Spinal cord (tissue), 9 donors: ENCODE measurements at regions not wholly inside any gene's neighbourhood (a gene's known extent, or its start where the extent isn't known, plus 50 kb on each side); places are given as distances from the start of the nearest gene placed in this dataset.
A peak's percentile ranks its signal among the peaks of the same experiment; 100 is the strongest.

Experiments used
- DNase-seq, 6 donors: peaks; one replicate each; pipeline versions ENCODE4 v3.0.0 to v3.0.0-alpha.2; 2013 to 2015; ENCODE audit warnings: low spot score in 6 of 6, low read depth in 4 of 6
- H3K27ac ChIP-seq: one replicate; pipeline ENCODE4 v1.5.1; 2013; ENCODE audit warnings: low read depth, low read length, control low read depth
- H3K27me3 ChIP-seq: one replicate; pipeline ENCODE4 v1.6.1; 2013; ENCODE audit warnings: low read length; ENCODE audit not compliant: control insufficient read depth, insufficient read depth
- H3K36me3 ChIP-seq: one replicate; pipeline ENCODE4 v1.6.1; 2013; ENCODE audit warnings: low read length; ENCODE audit not compliant: control insufficient read depth, insufficient read depth
- H3K4me1 ChIP-seq: one replicate; pipeline ENCODE4 v1.6.1; 2013; ENCODE audit warnings: low read length; ENCODE audit not compliant: control insufficient read depth, insufficient read depth
- H3K4me3 ChIP-seq: one replicate; pipeline ENCODE4 v1.5.1; 2013; ENCODE audit warnings: low read depth, low read length, control low read depth
- H3K9me3 ChIP-seq: one replicate; pipeline ENCODE4 v1.6.1; 2013; ENCODE audit warnings: low read length; ENCODE audit not compliant: control insufficient read depth, insufficient read depth
- WGBS: methylation state at CpG from one replicate; pipeline ENCODE4 v1.1.5; 2013; ENCODE audit warnings: missing lambda C conversion rate; ENCODE audit not compliant: insufficient coverage; 5-methylcytosine and 5-hydroxymethylcytosine counted together
- donor health status: healthy.

DNA sequence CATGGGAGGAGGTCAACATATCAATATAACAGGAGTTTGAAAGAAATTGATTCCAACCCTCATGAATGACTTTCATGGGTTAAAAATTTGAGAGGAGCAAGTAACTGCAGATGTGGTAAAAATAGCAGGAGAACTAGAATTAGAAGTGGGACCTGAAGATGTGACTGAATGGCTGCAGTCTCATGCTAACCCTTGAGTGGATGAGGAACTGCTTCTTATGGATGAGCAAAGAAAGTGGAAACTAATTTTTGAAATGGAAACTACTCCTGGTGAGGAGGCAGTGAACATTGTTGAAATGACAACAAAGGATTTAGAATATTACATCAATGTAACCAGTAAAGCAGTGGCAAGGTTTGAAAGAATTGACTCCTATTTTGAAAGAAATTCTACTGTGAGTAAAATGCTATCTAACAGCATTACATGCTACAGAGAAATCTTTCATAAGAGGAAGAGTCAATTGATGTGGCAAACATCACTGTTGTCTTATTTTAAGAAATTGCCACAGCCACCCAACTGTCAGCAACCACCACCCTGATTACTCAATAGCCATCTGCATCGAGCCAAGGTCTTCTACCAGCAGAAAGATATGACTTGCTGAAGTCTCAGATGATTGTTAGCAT is 1683.2 kb downstream of the MAT2B start:
- Histone ChIP-seq H3K9me3 (peaks cover 3% of the 10 kb centered on the region), H3K4me3 (no peak overlapping the region), H3K27ac (no peak overlapping the region), H3K27me3 (no peaks in the 10 kb centered on the region), H3K4me1 (no peaks in the 10 kb centered on the region), H3K36me3 (no peaks in the 10 kb centered on the region)
- WGBS, result no CpG with 5 or more reads among the region's 1 CpG
- DNase-seq, result no peak

- Histone ChIP-seq H3K4me3 (no peak overlapping the region), H3K27me3 (no peaks in the 10 kb centered on the region), H3K36me3 (no peaks in the 10 kb centered on the region), H3K27ac (no peak overlapping the region), H3K4me1 (no peaks in the 10 kb centered on the region), H3K9me3 (no peaks in the 10 kb centered on the region)
- no peak for DNase-seq
- 76% methylated on average over 2 of the region's 3 CpGs for WGBS
Measured at GRCh38 chr5:165196961-165197360, 1691.5 kb downstream of the MAT2B start.

DNA sequence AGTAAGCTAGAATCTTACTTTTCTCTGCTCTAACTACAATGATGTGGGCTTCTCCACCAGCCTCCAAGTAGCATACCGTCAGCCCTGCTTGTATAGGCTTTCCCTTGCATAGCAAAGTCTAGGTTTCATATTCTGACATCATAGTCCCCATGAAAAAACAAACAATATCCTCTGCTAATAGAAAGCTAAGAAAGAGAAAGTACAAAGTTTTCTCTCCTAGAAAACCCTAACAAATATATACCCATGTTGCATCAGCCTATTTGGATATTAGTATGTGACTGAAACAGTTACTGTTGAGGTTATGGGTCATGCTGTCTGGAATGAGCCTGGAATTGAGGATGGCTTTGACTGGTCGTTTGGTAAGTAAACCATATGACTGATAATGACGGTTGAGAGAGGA is 1696.0 kb downstream of the MAT2B start:
- no peak for DNase-seq
- Histone ChIP-seq H3K9me3 (no peaks in the 10 kb centered on the region), H3K36me3 (no peaks in the 10 kb centered on the region), H3K27ac (no peak overlapping the region), H3K4me1 (no peaks in the 10 kb centered on the region), H3K4me3 (no peak overlapping the region), H3K27me3 (no peaks in the 10 kb centered on the region)
- WGBS, result no CpG with 5 or more reads among the region's 3 CpGs

DNA sequence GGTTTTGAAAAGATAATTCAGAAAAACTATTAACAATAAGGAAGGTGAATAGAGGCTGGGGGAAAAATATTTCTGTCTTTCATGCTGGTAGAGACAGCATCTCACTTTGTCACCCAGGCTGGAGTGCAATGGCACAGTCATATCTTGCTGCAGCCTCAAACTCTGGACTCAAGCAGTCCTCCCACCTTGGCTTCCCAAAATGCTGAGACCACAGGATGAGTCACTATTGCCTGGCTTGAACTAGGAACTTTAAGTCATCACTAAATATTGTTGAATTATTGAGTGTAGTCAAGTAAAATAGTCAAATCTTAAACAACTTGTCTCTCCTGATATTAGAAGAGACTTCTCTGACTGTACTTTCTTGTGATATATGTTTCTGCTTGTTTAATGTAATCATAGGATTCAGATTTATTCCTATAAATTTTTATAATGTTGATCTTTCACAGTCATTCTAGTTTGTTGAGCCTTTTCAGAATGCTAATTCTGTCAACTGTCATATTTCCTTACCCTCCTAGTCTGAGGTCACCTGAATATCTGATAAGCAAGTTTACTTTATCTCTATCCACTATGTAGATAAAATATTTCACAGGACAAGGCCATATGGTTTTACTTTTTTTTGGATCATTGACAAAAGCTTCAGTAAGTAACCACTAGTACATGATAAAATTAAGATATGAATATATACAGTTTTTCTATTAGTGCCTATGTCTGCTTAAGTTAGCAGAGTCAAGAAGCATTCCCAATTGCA is 1696.5 kb downstream of the MAT2B start:
- Histone ChIP-seq H3K4me1 (no peaks in the 10 kb centered on the region), H3K9me3 (no peaks in the 10 kb centered on the region), H3K27me3 (no peaks in the 10 kb centered on the region), H3K4me3 (no peak overlapping the region), H3K36me3 (no peaks in the 10 kb centered on the region), H3K27ac (no peak overlapping the region)
- no peak for DNase-seq

GRCh38 chr5:165202519-165202910 is 1697.1 kb downstream of the MAT2B start:
- H3K9me3 ChIP-seq, result no peaks in the 10 kb centered on the region
- H3K27ac ChIP-seq, result no peak overlapping the region
- DNase-seq, result no peak
- H3K4me1 ChIP-seq, result no peaks in the 10 kb centered on the region
- no CpG with 5 or more reads among the region's 3 CpGs for WGBS
- H3K36me3 ChIP-seq, result no peaks in the 10 kb centered on the region
- H3K4me3 ChIP-seq, result no peak overlapping the region
- H3K27me3 ChIP-seq, result no peaks in the 10 kb centered on the region

DNA sequence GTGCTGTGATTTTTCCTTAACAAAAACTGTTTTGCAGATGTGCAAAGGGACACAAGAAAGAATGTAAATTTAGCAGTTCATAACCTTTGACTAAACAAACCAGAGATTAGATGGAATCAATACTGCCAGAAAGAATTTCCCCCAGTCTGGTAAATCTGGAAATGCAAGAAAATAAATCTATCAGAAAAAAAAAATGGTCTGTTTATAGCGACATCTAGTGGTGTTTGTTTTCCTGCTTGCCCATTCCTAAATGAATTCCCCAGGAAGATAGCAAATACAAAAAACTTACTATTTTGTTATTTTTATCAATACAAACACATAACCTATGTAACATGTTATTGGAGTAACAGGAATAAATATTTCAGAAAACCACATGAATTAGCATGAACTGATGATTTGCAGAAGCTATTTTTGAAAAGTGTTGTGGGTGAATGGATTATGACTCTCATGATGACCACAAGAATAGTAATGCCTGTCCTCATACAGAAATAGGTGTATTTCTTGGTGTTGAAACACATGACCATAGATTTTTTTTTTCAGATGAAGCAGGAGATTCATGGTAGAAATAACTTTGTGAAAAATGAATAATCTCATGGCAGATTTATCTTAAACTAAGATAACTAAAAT is 1703.8 kb downstream of the MAT2B start:
- WGBS, result no CpG with 5 or more reads among the region's 1 CpG
- Histone ChIP-seq H3K4me1 (no peaks in the 10 kb centered on the region), H3K27ac (no peak overlapping the region), H3K9me3 (no peaks in the 10 kb centered on the region), H3K4me3 (no peak overlapping the region), H3K27me3 (no peaks in the 10 kb centered on the region), H3K36me3 (no peaks in the 10 kb centered on the region)
- peak in 5 of 6 donors; percentile 28 to 87 (median 42) for DNase-seq

DNA sequence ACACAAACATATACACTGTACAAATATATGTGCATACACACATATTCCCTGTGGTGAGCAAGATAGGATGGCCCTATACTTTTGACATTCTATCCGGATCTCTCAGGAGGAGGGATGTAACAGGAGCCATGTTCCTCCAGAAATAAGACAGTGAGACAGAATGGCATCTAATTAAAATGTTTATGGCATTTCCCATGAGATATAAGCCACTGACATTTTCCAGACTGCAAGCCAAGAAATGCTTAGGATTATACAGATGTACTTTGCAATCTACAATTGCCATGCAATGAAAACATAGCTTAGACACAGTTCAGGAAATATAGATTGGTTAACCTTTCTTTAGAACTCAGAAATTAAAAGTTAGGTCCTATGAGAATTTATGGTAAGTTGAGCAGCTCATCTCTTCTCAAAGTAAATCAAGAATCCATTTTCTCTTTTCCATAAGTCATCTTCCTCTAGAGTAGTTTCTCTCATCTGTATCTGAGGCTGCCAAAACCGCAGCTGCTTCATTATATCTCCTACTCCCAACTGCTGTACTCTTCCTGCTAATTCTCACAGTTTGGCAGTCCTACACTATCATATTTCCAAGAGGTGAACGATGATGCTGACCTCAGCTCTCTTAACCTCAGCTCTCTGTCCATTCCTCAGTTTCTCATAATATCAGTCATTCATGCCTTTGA is 1719.1 kb downstream of the MAT2B start:
- no peak overlapping the region for H3K4me3 ChIP-seq
- 87% methylated on average over 2 of the region's 3 CpGs for WGBS
- H3K27ac ChIP-seq, result no peak overlapping the region
- H3K4me1 ChIP-seq, result no peaks in the 10 kb centered on the region
- no peaks in the 10 kb centered on the region for H3K27me3 ChIP-seq
- no peaks in the 10 kb centered on the region for H3K9me3 ChIP-seq
- H3K36me3 ChIP-seq, result no peaks in the 10 kb centered on the region
- DNase-seq, result peak in 1 of 6 donors; percentile 24

DNA sequence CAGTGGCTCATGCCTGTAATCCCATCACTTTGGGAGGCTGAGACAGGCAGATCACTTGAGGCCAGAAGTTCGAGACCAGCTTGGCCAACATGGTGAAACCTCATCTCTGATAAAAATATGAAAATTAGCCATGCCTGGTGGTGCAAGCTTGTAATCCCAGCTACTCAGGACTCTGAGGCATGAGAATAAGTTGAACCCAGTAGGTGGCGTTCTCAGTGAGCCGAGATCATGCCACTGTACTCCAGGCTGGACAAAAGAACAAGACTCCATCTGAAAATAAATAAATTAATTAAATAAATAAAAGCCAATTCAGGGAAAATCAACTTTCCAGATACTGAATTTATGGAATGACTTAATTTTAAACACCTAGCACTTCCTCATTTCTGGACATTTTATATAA is 1722.1 kb downstream of the MAT2B start:
- Histone ChIP-seq H3K36me3 (no peaks in the 10 kb centered on the region), H3K4me1 (no peaks in the 10 kb centered on the region), H3K27ac (no peak overlapping the region), H3K4me3 (no peak overlapping the region), H3K27me3 (no peaks in the 10 kb centered on the region), H3K9me3 (no peaks in the 10 kb centered on the region)
- WGBS, result 100% methylated on average over 1 of the region's 3 CpGs
- DNase-seq, result no peak

GRCh38 chr5:165228184-165228583 is 1722.8 kb downstream of the MAT2B start:
- WGBS, result no CpG with 5 or more reads among the region's 1 CpG
- Histone ChIP-seq H3K4me3 (no peak overlapping the region), H3K27me3 (no peaks in the 10 kb centered on the region), H3K27ac (no peak overlapping the region), H3K9me3 (no peaks in the 10 kb centered on the region), H3K36me3 (no peaks in the 10 kb centered on the region), H3K4me1 (no peaks in the 10 kb centered on the region)
- no peak for DNase-seq
